ENCODE measurements at regions not wholly inside any gene's neighbourhood (a gene's known extent, or its start where the extent isn't known, plus 50 kb on each side); places are given as distances from the start of the nearest gene placed in this dataset.

GRCh38 chr4:85168234-85168834, 201.8 kb upstream of the WDFY3 start:
- Mint-ChIP-seq H3K4me3 (no peak overlapping the region), H3K9me3 (peaks cover 0 to 19% (median 6%) of the 10 kb centered on the region in 11 donors), H3K4me1 (no peaks in the 10 kb centered on the region), H3K27ac (no peak overlapping the region), H3K27me3 (peaks cover 0 to 5% (median 0%) of the 10 kb centered on the region in 5 donors), H3K36me3 (no peaks in the 10 kb centered on the region)
- ChIA-PET CTCF (no interaction called here), POLR2A (no interaction called here)
- no peak for ATAC-seq
- no peak for DNase-seq
- intact Hi-C loops (cut with micrococcal nuclease): no loop called here
- no peak overlapping the region for H3K27ac ChIP-seq (ENCODE audit: low read depth, low read length)
- no peaks in the 10 kb centered on the region for H3K9me3 ChIP-seq (ENCODE audit: control insufficient read depth in 2 of 3, low read length in 3 of 3)
- no peaks in the 10 kb centered on the region for H3K27me3 ChIP-seq (ENCODE audit: control insufficient read depth in 2 of 2, insufficient read depth in 2 of 2, low read length in 2 of 2)
- no peaks in the 10 kb centered on the region for H3K4me1 ChIP-seq (ENCODE audit: control insufficient read depth in 2 of 2, insufficient read depth in 2 of 2, low read length in 2 of 2)
- no peaks in the 10 kb centered on the region for H3K36me3 ChIP-seq (ENCODE audit: control insufficient read depth in 2 of 3, insufficient read depth in 3 of 3, low read length in 3 of 3)
- no peak overlapping the region for H3K4me3 ChIP-seq (ENCODE audit: low read length)

DNA sequence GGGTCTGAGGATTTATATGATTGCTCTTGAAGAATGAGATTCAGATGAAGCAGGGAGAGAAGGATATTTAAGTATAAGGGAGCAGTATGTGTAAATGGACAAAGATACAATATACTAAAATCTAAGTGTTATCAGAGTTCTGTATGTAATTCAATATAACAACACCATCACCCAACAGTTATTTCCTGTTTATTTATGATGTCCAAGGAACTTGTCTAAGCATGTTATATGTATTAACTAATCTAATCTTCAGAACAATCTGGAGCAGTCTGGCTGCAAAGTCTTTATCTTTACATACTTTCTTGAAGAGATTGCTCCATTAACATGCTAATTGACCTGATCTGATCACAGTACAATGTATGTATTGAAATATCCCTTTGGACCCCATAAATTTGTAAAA, 203.8 kb upstream of the WDFY3 start:
- Histone ChIP-seq H3K27ac (ENCODE audit: low read depth, low read length) (no peak overlapping the region), H3K4me3 (ENCODE audit: low read length) (no peak overlapping the region), H3K9me3 (ENCODE audit: control insufficient read depth in 2 of 3, low read length in 3 of 3) (no peaks in the 10 kb centered on the region), H3K4me1 (ENCODE audit: control insufficient read depth in 2 of 2, insufficient read depth in 2 of 2, low read length in 2 of 2) (no peaks in the 10 kb centered on the region), H3K36me3 (ENCODE audit: control insufficient read depth in 2 of 3, insufficient read depth in 3 of 3, low read length in 3 of 3) (no peaks in the 10 kb centered on the region), H3K27me3 (ENCODE audit: control insufficient read depth in 2 of 2, insufficient read depth in 2 of 2, low read length in 2 of 2) (no peaks in the 10 kb centered on the region)
- peaks cover 0 to 5% (median 0%) of the 10 kb centered on the region in 5 donors for H3K27me3 Mint-ChIP-seq
- DNase-seq (no peak), ATAC-seq (no peak)
- H3K4me1 Mint-ChIP-seq: no peaks in the 10 kb centered on the region
- intact Hi-C loops (cut with micrococcal nuclease): no loop called here
- peaks cover 0 to 12% (median 5%) of the 10 kb centered on the region in 11 donors for H3K9me3 Mint-ChIP-seq
- H3K4me3 Mint-ChIP-seq: no peak overlapping the region
- ChIA-PET CTCF (no interaction called here), POLR2A (no interaction called here)
- H3K36me3 Mint-ChIP-seq: no peaks in the 10 kb centered on the region
- no peak overlapping the region for H3K27ac Mint-ChIP-seq

DNA sequence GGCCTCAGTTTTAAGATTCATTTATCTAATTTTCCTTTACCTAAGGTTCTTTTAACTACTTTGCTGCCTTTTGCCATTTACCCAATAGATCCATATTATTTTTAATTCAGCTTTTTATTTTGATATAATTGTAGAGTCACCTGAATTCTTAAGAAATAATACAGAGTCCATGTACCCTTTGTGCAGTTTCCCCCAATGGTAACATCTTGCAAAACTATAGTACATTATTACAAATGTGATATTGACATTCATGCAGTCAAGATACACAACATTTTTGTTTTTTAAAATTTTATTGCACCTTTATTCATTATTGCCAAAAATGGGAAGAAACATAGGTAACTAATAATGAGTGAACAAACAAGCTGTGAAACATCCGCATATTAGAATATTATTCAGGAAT, 208.7 kb upstream of the WDFY3 start:
- H3K27me3 Mint-ChIP-seq: no peaks in the 10 kb centered on the region
- H3K4me3 ChIP-seq (ENCODE audit: low read length): no peak overlapping the region
- H3K27me3 ChIP-seq (ENCODE audit: control insufficient read depth in 2 of 2, insufficient read depth in 2 of 2, low read length in 2 of 2): no peaks in the 10 kb centered on the region
- H3K36me3 Mint-ChIP-seq: no peaks in the 10 kb centered on the region
- CTCF ChIA-PET: no interaction called here
- no peaks in the 10 kb centered on the region for H3K4me1 ChIP-seq (ENCODE audit: control insufficient read depth in 2 of 2, insufficient read depth in 2 of 2, low read length in 2 of 2)
- no peak for DNase-seq
- H3K4me1 Mint-ChIP-seq: no peaks in the 10 kb centered on the region
- POLR2A ChIA-PET: no interaction called here
- H3K27ac Mint-ChIP-seq: no peak overlapping the region
- H3K4me3 Mint-ChIP-seq: no peak overlapping the region
- H3K9me3 Mint-ChIP-seq: peaks cover 0 to 8% (median 0%) of the 10 kb centered on the region in 11 donors
- intact Hi-C loops (cut with micrococcal nuclease): no loop called here
- no peaks in the 10 kb centered on the region for H3K9me3 ChIP-seq (ENCODE audit: control insufficient read depth in 2 of 3, low read length in 3 of 3)
- no peak for ATAC-seq
- H3K27ac ChIP-seq (ENCODE audit: low read depth, low read length): no peak overlapping the region
- H3K36me3 ChIP-seq (ENCODE audit: control insufficient read depth in 2 of 3, insufficient read depth in 3 of 3, low read length in 3 of 3): no peaks in the 10 kb centered on the region

DNA sequence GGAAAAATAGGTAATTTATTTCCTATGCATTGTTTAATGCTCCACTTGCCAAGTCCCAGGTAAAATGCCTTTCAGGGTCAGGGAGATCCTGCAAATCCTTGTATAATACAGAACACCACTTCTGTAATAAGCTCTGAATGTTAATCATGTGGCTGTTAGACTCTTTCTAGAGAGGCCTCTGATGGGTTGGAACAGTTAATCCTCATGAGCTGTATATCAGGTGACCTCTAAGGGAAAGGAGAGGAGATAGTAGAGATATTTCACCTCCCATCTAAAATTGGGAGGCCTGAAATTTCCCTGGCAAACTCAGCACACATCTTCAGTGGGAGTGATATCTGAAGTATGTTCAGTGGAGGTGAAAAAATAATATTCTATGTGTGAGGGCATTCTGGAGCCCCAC, 210.6 kb upstream of the WDFY3 start:
- H3K27me3 ChIP-seq (ENCODE audit: control insufficient read depth in 2 of 2, insufficient read depth in 2 of 2, low read length in 2 of 2): no peaks in the 10 kb centered on the region
- Mint-ChIP-seq H3K4me3 (no peak overlapping the region), H3K9me3 (peaks cover 0 to 8% (median 0%) of the 10 kb centered on the region in 11 donors), H3K36me3 (no peaks in the 10 kb centered on the region), H3K27me3 (no peaks in the 10 kb centered on the region), H3K27ac (no peak overlapping the region), H3K4me1 (no peaks in the 10 kb centered on the region)
- H3K27ac ChIP-seq (ENCODE audit: low read depth, low read length): no peak overlapping the region
- ATAC-seq: no peak
- intact Hi-C loops (cut with micrococcal nuclease): no loop called here
- H3K36me3 ChIP-seq (ENCODE audit: control insufficient read depth in 2 of 3, insufficient read depth in 3 of 3, low read length in 3 of 3): no peaks in the 10 kb centered on the region
- no peak overlapping the region for H3K4me3 ChIP-seq (ENCODE audit: low read length)
- no peak for DNase-seq
- ChIA-PET POLR2A (no interaction called here), CTCF (no interaction called here)
- H3K9me3 ChIP-seq (ENCODE audit: control insufficient read depth in 2 of 3, low read length in 3 of 3): no peaks in the 10 kb centered on the region
- no peaks in the 10 kb centered on the region for H3K4me1 ChIP-seq (ENCODE audit: control insufficient read depth in 2 of 2, insufficient read depth in 2 of 2, low read length in 2 of 2)

- no peaks in the 10 kb centered on the region for H3K4me1 Mint-ChIP-seq
- no peaks in the 10 kb centered on the region for H3K4me1 ChIP-seq (ENCODE audit: control insufficient read depth in 2 of 2, insufficient read depth in 2 of 2, low read length in 2 of 2)
- no peaks in the 10 kb centered on the region for H3K9me3 ChIP-seq (ENCODE audit: control insufficient read depth in 2 of 3, low read length in 3 of 3)
- CTCF ChIA-PET: no interaction called here
- no peaks in the 10 kb centered on the region for H3K36me3 Mint-ChIP-seq
- H3K9me3 Mint-ChIP-seq: peaks cover 0 to 8% (median 0%) of the 10 kb centered on the region in 11 donors
- no peak overlapping the region for H3K4me3 Mint-ChIP-seq
- no peaks in the 10 kb centered on the region for H3K27me3 ChIP-seq (ENCODE audit: control insufficient read depth in 2 of 2, insufficient read depth in 2 of 2, low read length in 2 of 2)
- no peak overlapping the region for H3K27ac ChIP-seq (ENCODE audit: low read depth, low read length)
- H3K36me3 ChIP-seq (ENCODE audit: control insufficient read depth in 2 of 3, insufficient read depth in 3 of 3, low read length in 3 of 3): no peaks in the 10 kb centered on the region
- intact Hi-C loops (cut with micrococcal nuclease): no loop called here
- DNase-seq (no peak), ATAC-seq (no peak)
- no peak overlapping the region for H3K27ac Mint-ChIP-seq
- no peaks in the 10 kb centered on the region for H3K27me3 Mint-ChIP-seq
- POLR2A ChIA-PET: no interaction called here
- H3K4me3 ChIP-seq (ENCODE audit: low read length): no peak overlapping the region
These were observed 211.2 kb upstream of the WDFY3 start for GRCh38 chr4:85177679-85178078.

DNA sequence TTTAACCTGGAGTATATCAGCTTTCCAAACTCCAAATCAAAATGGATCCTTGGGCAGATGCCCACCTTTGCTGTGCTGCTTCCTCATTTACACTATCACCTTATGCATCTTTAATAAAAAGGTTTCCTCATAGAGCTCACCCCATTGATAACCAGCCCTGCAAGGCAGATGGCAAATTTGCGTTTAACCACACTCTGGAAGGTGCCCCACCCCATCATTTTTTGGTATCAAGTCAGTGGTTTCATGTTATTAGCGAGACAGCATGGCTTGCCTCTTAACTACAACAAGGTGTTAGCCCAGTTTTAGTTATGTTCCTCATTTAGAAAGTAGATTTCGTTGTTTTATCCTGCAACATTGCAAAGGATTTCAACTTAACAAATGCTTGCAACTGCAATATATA, 214.0 kb upstream of the WDFY3 start:
- ChIA-PET POLR2A (no interaction called here), CTCF (no interaction called here)
- intact Hi-C loops (cut with micrococcal nuclease): no loop called here
- no peak for DNase-seq
- Mint-ChIP-seq H3K4me3 (no peak overlapping the region), H3K27ac (no peak overlapping the region), H3K27me3 (no peaks in the 10 kb centered on the region), H3K36me3 (no peaks in the 10 kb centered on the region), H3K9me3 (peaks cover 0 to 8% (median 0%) of the 10 kb centered on the region in 11 donors), H3K4me1 (no peaks in the 10 kb centered on the region)
- no peaks in the 10 kb centered on the region for H3K36me3 ChIP-seq (ENCODE audit: control insufficient read depth in 2 of 3, insufficient read depth in 3 of 3, low read length in 3 of 3)
- ATAC-seq: no peak
- no peaks in the 10 kb centered on the region for H3K27me3 ChIP-seq (ENCODE audit: control insufficient read depth in 2 of 2, insufficient read depth in 2 of 2, low read length in 2 of 2)
- no peaks in the 10 kb centered on the region for H3K9me3 ChIP-seq (ENCODE audit: control insufficient read depth in 2 of 3, low read length in 3 of 3)
- H3K4me3 ChIP-seq (ENCODE audit: low read length): no peak overlapping the region
- H3K4me1 ChIP-seq (ENCODE audit: control insufficient read depth in 2 of 2, insufficient read depth in 2 of 2, low read length in 2 of 2): no peaks in the 10 kb centered on the region
- no peak overlapping the region for H3K27ac ChIP-seq (ENCODE audit: low read depth, low read length)

DNA sequence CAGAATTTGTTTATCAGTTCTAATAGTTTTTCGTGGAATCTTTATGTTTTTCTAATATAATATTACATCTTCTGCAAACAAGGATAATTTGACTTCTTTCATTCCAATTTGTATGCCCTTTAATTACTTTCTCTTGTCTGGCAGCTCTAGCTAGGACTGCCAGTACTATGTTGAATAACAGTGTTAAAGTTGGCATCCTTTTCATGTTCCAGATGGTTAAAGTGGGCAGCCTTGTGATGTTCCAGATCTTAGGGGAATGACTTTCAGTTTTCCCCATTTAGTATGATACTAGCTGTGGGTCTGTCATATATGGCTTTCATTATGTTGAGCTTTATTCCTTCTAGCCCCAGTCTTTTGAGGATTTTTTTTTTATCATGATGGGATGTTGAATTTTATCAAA, 220.6 kb upstream of the WDFY3 start:
- Mint-ChIP-seq H3K27ac (no peak overlapping the region), H3K4me1 (no peaks in the 10 kb centered on the region), H3K36me3 (no peaks in the 10 kb centered on the region), H3K4me3 (no peak overlapping the region), H3K27me3 (no peaks in the 10 kb centered on the region), H3K9me3 (peaks cover 2 to 31% (median 4%) of the 10 kb centered on the region in 11 donors)
- Histone ChIP-seq H3K9me3 (ENCODE audit: control insufficient read depth in 2 of 3, low read length in 3 of 3) (no peaks in the 10 kb centered on the region), H3K27me3 (ENCODE audit: control insufficient read depth in 2 of 2, insufficient read depth in 2 of 2, low read length in 2 of 2) (no peaks in the 10 kb centered on the region), H3K4me1 (ENCODE audit: control insufficient read depth in 2 of 2, insufficient read depth in 2 of 2, low read length in 2 of 2) (no peaks in the 10 kb centered on the region), H3K36me3 (ENCODE audit: control insufficient read depth in 2 of 3, insufficient read depth in 3 of 3, low read length in 3 of 3) (no peaks in the 10 kb centered on the region), H3K4me3 (ENCODE audit: low read length) (no peak overlapping the region), H3K27ac (ENCODE audit: low read depth, low read length) (no peak overlapping the region)
- intact Hi-C loops (cut with micrococcal nuclease): no loop called here
- DNase-seq (no peak), ATAC-seq (no peak)
- ChIA-PET POLR2A (no interaction called here), CTCF (no interaction called here)
